HL-60 (cell line): ENCODE measurements at regions not wholly inside any gene's neighbourhood (a gene's known extent, or its start where the extent isn't known, plus 50 kb on each side); places are given as distances from the start of the nearest gene placed in this dataset.

Source experiments
- DNase-seq, 2 experiments: peaks; one replicate each; pipeline ENCODE4 v3.0.0-alpha.2; 2010 to 2020; ENCODE audit warnings: low read depth in 1 of 2, low spot score in 1 of 2
- H3K27ac ChIP-seq: fragments of 250-450 bp; sonication (Bioruptor Pico); replicated peaks from 2 replicates; pipeline ENCODE4 v1.5.1; 2020; ENCODE audit warnings: mild to moderate bottlenecking, moderate library complexity
- H3K27me3 ChIP-seq: fragments of 250-450 bp; sonication (Bioruptor Pico); 2 replicates; pipeline ENCODE4 v1.5.1; 2021; ENCODE audit warnings: mild to moderate bottlenecking, moderate library complexity; ENCODE audit not compliant: insufficient read depth, poor library complexity, severe bottlenecking
- H3K4me3 ChIP-seq: replicated peaks from 2 replicates; pipeline ENCODE4 v1.5.1; 2011; ENCODE audit warnings: mild to moderate bottlenecking, control low read depth, low read length; ENCODE audit not compliant: insufficient read depth
- GABPA ChIP-seq: IDR thresholded peaks from 2 replicates; pipeline ENCODE4 v1.6.1; 2012; ENCODE audit warnings: low read depth
- POLR2AphosphoS5 ChIP-seq: IDR thresholded peaks from 2 replicates; pipeline ENCODE4 v1.6.1; 2012; ENCODE audit warnings: low read depth
- SPI1 ChIP-seq: IDR thresholded peaks from 2 replicates; pipeline ENCODE4 v1.6.1; 2012; ENCODE audit warnings: low read depth, mild to moderate bottlenecking, borderline replicate concordance
- TF ChIP-seq, protein P1 (sequence below): IDR thresholded peaks from one replicate; pipeline ENCODE4 v1.5.1; 2011; ENCODE audit warnings: low read length, control low read depth, inconsistent platforms; ENCODE audit not compliant: insufficient read depth
- TF ChIP-seq, protein P2 (sequence below): IDR thresholded peaks from 2 replicates; pipeline ENCODE4 v1.6.1; 2012; ENCODE audit warnings: low read depth; ENCODE audit not compliant: insufficient replicate concordance

DNA sequence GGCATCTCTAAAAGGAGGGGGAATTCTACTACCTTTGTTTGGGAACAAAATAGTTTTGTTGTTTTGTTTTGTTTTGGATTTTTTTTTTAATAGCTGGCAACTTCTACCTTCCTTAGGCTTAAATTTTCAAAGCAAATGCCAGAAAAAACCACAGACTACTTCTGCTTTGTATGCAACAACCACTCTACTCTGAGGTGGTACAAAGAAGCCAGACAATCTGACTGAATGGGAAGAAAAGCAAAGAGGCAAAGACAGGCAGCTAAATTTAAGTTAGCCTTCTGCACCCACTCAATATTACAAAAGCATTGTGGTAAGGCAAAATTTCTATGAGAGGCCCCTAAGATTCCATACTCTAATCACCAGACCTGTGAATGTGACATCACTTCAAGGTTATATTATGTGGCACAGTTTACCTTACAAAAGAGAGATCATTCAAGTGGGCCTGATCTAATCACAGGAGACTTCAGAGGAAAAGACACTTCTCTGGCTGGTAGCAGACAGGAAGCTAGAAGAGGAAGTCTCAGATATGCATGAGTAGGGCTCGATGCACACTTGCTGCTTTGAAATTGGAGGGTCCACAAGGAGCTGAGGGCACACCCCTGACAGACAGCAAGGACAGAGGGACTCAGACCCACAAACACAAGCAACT, 566.6 kb downstream of the RPS29 start:
- TF ChIP-seq SPI1: peak; percentile 49; the same call in 1 of the 2 replicates
- TF ChIP-seq POLR2AphosphoS5: no peak
- DNase-seq: no peak
- Histone ChIP-seq H3K27me3 (no peaks in the 10 kb centered on the region), H3K4me3 (no peak overlapping the region), H3K27ac (no peak overlapping the region)

GRCh38 chr14:49017447-49017846, 568.7 kb downstream of the RPS29 start:
- DNase-seq: no peak
- TF ChIP-seq GABPA: no peak
- TF ChIP-seq, protein P1, sequence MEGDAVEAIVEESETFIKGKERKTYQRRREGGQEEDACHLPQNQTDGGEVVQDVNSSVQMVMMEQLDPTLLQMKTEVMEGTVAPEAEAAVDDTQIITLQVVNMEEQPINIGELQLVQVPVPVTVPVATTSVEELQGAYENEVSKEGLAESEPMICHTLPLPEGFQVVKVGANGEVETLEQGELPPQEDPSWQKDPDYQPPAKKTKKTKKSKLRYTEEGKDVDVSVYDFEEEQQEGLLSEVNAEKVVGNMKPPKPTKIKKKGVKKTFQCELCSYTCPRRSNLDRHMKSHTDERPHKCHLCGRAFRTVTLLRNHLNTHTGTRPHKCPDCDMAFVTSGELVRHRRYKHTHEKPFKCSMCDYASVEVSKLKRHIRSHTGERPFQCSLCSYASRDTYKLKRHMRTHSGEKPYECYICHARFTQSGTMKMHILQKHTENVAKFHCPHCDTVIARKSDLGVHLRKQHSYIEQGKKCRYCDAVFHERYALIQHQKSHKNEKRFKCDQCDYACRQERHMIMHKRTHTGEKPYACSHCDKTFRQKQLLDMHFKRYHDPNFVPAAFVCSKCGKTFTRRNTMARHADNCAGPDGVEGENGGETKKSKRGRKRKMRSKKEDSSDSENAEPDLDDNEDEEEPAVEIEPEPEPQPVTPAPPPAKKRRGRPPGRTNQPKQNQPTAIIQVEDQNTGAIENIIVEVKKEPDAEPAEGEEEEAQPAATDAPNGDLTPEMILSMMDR: no peak
- no peak for TF ChIP-seq POLR2AphosphoS5
- no peak for TF ChIP-seq SPI1
- TF ChIP-seq, protein P2, sequence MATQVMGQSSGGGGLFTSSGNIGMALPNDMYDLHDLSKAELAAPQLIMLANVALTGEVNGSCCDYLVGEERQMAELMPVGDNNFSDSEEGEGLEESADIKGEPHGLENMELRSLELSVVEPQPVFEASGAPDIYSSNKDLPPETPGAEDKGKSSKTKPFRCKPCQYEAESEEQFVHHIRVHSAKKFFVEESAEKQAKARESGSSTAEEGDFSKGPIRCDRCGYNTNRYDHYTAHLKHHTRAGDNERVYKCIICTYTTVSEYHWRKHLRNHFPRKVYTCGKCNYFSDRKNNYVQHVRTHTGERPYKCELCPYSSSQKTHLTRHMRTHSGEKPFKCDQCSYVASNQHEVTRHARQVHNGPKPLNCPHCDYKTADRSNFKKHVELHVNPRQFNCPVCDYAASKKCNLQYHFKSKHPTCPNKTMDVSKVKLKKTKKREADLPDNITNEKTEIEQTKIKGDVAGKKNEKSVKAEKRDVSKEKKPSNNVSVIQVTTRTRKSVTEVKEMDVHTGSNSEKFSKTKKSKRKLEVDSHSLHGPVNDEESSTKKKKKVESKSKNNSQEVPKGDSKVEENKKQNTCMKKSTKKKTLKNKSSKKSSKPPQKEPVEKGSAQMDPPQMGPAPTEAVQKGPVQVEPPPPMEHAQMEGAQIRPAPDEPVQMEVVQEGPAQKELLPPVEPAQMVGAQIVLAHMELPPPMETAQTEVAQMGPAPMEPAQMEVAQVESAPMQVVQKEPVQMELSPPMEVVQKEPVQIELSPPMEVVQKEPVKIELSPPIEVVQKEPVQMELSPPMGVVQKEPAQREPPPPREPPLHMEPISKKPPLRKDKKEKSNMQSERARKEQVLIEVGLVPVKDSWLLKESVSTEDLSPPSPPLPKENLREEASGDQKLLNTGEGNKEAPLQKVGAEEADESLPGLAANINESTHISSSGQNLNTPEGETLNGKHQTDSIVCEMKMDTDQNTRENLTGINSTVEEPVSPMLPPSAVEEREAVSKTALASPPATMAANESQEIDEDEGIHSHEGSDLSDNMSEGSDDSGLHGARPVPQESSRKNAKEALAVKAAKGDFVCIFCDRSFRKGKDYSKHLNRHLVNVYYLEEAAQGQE: no peak
- H3K27me3 ChIP-seq: no peaks in the 10 kb centered on the region
- no peak overlapping the region for H3K27ac ChIP-seq
- no peak overlapping the region for H3K4me3 ChIP-seq

GRCh38 chr14:49016381-49016780, 569.8 kb downstream of the RPS29 start:
- TF ChIP-seq POLR2AphosphoS5 (no peak), SPI1 (no peak), GABPA (no peak)
- TF ChIP-seq, protein P1: no peak
- TF ChIP-seq, protein P2: no peak
- no peak for DNase-seq

GRCh38 chr14:49014476-49014875, 571.7 kb downstream of the RPS29 start:
- no peaks in the 10 kb centered on the region for H3K27me3 ChIP-seq
- H3K27ac ChIP-seq: no peak overlapping the region
- H3K4me3 ChIP-seq: no peak overlapping the region
- TF ChIP-seq POLR2AphosphoS5: no peak
- TF ChIP-seq, protein P1: no peak
- no peak for TF ChIP-seq GABPA
- no peak for TF ChIP-seq SPI1
- TF ChIP-seq, protein P2: no peak
- no peak for DNase-seq

More at GRCh38 chr14:49016381-49016780, 569.8 kb downstream of the RPS29 start:
- no peak overlapping the region for H3K4me3 ChIP-seq
- no peak overlapping the region for H3K27ac ChIP-seq
- H3K27me3 ChIP-seq: no peaks in the 10 kb centered on the region
